Activated CD4-positive, alpha-beta memory T cell treated with anti-CD3 and anti-CD28 coated beads, Interleukin-2, amount 10 ng/mL, durations not matched to agents 7 days and 5 days (primary cell): ENCODE measurements at regions not wholly inside any gene's neighbourhood (a gene's known extent, or its start where the extent isn't known, plus 50 kb on each side); places are given as distances from the start of the nearest gene placed in this dataset.
"Not testable (repeated sequence)": the region's sequence is repeated elsewhere in the genome, so short reads cannot be mapped to it uniquely, and the experiment has no call there.

Experiments
- CTCF ChIA-PET: fragments of 350-600 bp; sonication (Branson Sonifier 250); formaldehyde crosslinking; loops from one replicate; lab custom pipeline; 2021; ENCODE audit warnings: antibody characterized with exemption, inconsistent platforms; lab: Charles Lee
- POLR2A ChIA-PET: fragments of 350-600 bp; sonication (Branson Sonifier 250); formaldehyde crosslinking; loops from one replicate; lab custom pipeline; 2021; ENCODE audit warnings: antibody characterized with exemption; lab: Charles Lee
- DNase-seq: peaks from one replicate; pipeline ENCODE4 v3.0.0-alpha.2; 2020
- H3K27ac Mint-ChIP-seq: one replicate; pipeline ENCODE4 v1.8.0; 2021; ENCODE audit warnings: mild to moderate bottlenecking, mixed read lengths
- H3K27me3 Mint-ChIP-seq: one replicate; pipeline ENCODE4 v1.8.0; 2021; ENCODE audit warnings: mixed read lengths
- H3K36me3 Mint-ChIP-seq: one replicate; pipeline ENCODE4 v1.8.0; 2021; ENCODE audit warnings: low read depth, mixed read lengths
- H3K4me1 Mint-ChIP-seq: one replicate; pipeline ENCODE4 v1.8.0; 2021; ENCODE audit warnings: mixed read lengths
- H3K4me3 Mint-ChIP-seq: one replicate; pipeline ENCODE4 v1.8.0; 2021; ENCODE audit warnings: mild to moderate bottlenecking, mixed read lengths
- H3K9me3 Mint-ChIP-seq: one replicate; pipeline ENCODE4 v1.8.0; 2021; ENCODE audit warnings: mixed read lengths

- no peak for DNase-seq
- no peaks in the 10 kb centered on the region for H3K27me3 Mint-ChIP-seq
- CTCF ChIA-PET: no interaction called here
- H3K9me3 Mint-ChIP-seq: no peaks in the 10 kb centered on the region
- no peaks in the 10 kb centered on the region for H3K36me3 Mint-ChIP-seq
- H3K4me1 Mint-ChIP-seq: no peaks in the 10 kb centered on the region
- no peak overlapping the region for H3K4me3 Mint-ChIP-seq
- POLR2A ChIA-PET: no interaction called here
- H3K27ac Mint-ChIP-seq: no peak overlapping the region
Measured at GRCh38 chr16:52351451-52351850, 195.5 kb downstream of the TOX3 start.

- ChIA-PET POLR2A (no interaction called here), CTCF (no interaction called here)
- H3K9me3 Mint-ChIP-seq: no peaks in the 10 kb centered on the region
- H3K27me3 Mint-ChIP-seq: no peaks in the 10 kb centered on the region
- no peak for DNase-seq
- H3K4me3 Mint-ChIP-seq: no peak overlapping the region
- H3K4me1 Mint-ChIP-seq: no peaks in the 10 kb centered on the region
- no peak overlapping the region for H3K27ac Mint-ChIP-seq
- no peaks in the 10 kb centered on the region for H3K36me3 Mint-ChIP-seq
Measured at GRCh38 chr16:52350031-52350642, 196.8 kb downstream of the TOX3 start.

- Mint-ChIP-seq H3K4me1 (no peaks in the 10 kb centered on the region), H3K27me3 (no peaks in the 10 kb centered on the region), H3K4me3 (no peak overlapping the region), H3K36me3 (no peaks in the 10 kb centered on the region), H3K27ac (no peak overlapping the region), H3K9me3 (no peaks in the 10 kb centered on the region)
- no peak for DNase-seq
- POLR2A ChIA-PET: no interaction called here
- CTCF ChIA-PET: no interaction called here
Measured at GRCh38 chr16:52346709-52347108, 200.2 kb downstream of the TOX3 start.

GRCh38 chr16:52333673-52334072, 213.3 kb downstream of the TOX3 start:
- CTCF ChIA-PET, H3K27me3 Mint-ChIP-seq, H3K27ac Mint-ChIP-seq, H3K9me3 Mint-ChIP-seq, H3K4me3 Mint-ChIP-seq, POLR2A ChIA-PET, H3K4me1 Mint-ChIP-seq, DNase-seq, H3K36me3 Mint-ChIP-seq: not testable (repeated sequence)

GRCh38 chr16:52320930-52321439, 226.0 kb downstream of the TOX3 start:
- CTCF ChIA-PET: no interaction called here
- no peaks in the 10 kb centered on the region for H3K36me3 Mint-ChIP-seq
- no peaks in the 10 kb centered on the region for H3K27me3 Mint-ChIP-seq
- H3K4me3 Mint-ChIP-seq: no peak overlapping the region
- POLR2A ChIA-PET: no interaction called here
- no peaks in the 10 kb centered on the region for H3K4me1 Mint-ChIP-seq
- no peak for DNase-seq
- H3K9me3 Mint-ChIP-seq: peaks cover 16% of the 10 kb centered on the region
- H3K27ac Mint-ChIP-seq: no peak overlapping the region

- H3K36me3 Mint-ChIP-seq: no peaks in the 10 kb centered on the region
- peaks cover 14% of the 10 kb centered on the region for H3K9me3 Mint-ChIP-seq
- POLR2A ChIA-PET: no interaction called here
- no peak overlapping the region for H3K4me3 Mint-ChIP-seq
- DNase-seq: no peak
- no peak overlapping the region for H3K27ac Mint-ChIP-seq
- CTCF ChIA-PET: no interaction called here
- no peaks in the 10 kb centered on the region for H3K4me1 Mint-ChIP-seq
- H3K27me3 Mint-ChIP-seq: no peaks in the 10 kb centered on the region
Measured at GRCh38 chr16:52318302-52319009, 228.5 kb downstream of the TOX3 start.

- H3K4me1 Mint-ChIP-seq: no peaks in the 10 kb centered on the region
- no peaks in the 10 kb centered on the region for H3K27me3 Mint-ChIP-seq
- ChIA-PET CTCF (no interaction called here), POLR2A (no interaction called here)
- no peaks in the 10 kb centered on the region for H3K36me3 Mint-ChIP-seq
- DNase-seq: no peak
- H3K27ac Mint-ChIP-seq: no peak overlapping the region
- H3K4me3 Mint-ChIP-seq: no peak overlapping the region
- H3K9me3 Mint-ChIP-seq: no peaks in the 10 kb centered on the region
Measured at GRCh38 chr16:52316241-52316640, 230.7 kb downstream of the TOX3 start.

GRCh38 chr16:52312716-52313115, 234.2 kb downstream of the TOX3 start:
- ChIA-PET POLR2A (no interaction called here), CTCF (no interaction called here)
- Mint-ChIP-seq H3K36me3 (no peaks in the 10 kb centered on the region), H3K9me3 (peaks cover 7% of the 10 kb centered on the region), H3K4me1 (no peaks in the 10 kb centered on the region), H3K4me3 (no peak overlapping the region), H3K27ac (no peak overlapping the region), H3K27me3 (no peaks in the 10 kb centered on the region)
- DNase-seq: no peak

- no peak overlapping the region for H3K27ac Mint-ChIP-seq
- H3K9me3 Mint-ChIP-seq: peaks cover 7% of the 10 kb centered on the region
- H3K4me1 Mint-ChIP-seq: no peaks in the 10 kb centered on the region
- ChIA-PET POLR2A (no interaction called here), CTCF (no interaction called here)
- H3K4me3 Mint-ChIP-seq: no peak overlapping the region
- DNase-seq: no peak
- no peaks in the 10 kb centered on the region for H3K36me3 Mint-ChIP-seq
- H3K27me3 Mint-ChIP-seq: no peaks in the 10 kb centered on the region
Measured at GRCh38 chr16:52309446-52310416, 237.2 kb downstream of the TOX3 start.

GRCh38 chr16:52308051-52308450, 238.9 kb downstream of the TOX3 start:
- POLR2A ChIA-PET: no interaction called here
- Mint-ChIP-seq H3K36me3 (no peaks in the 10 kb centered on the region), H3K4me3 (no peak overlapping the region), H3K27me3 (no peaks in the 10 kb centered on the region), H3K27ac (no peak overlapping the region), H3K4me1 (no peaks in the 10 kb centered on the region), H3K9me3 (peaks cover 7% of the 10 kb centered on the region)
- DNase-seq: no peak
- CTCF ChIA-PET: no interaction called here

GRCh38 chr16:52301026-52301425, 245.9 kb downstream of the TOX3 start:
- POLR2A ChIA-PET: no interaction called here
- Mint-ChIP-seq H3K4me1 (no peaks in the 10 kb centered on the region), H3K4me3 (no peak overlapping the region), H3K9me3 (peaks cover 3% of the 10 kb centered on the region), H3K36me3 (no peaks in the 10 kb centered on the region), H3K27ac (no peak overlapping the region), H3K27me3 (no peaks in the 10 kb centered on the region)
- DNase-seq: no peak
- CTCF ChIA-PET: no interaction called here

- ChIA-PET CTCF (no interaction called here), POLR2A (no interaction called here)
- H3K36me3 Mint-ChIP-seq: no peaks in the 10 kb centered on the region
- H3K27ac Mint-ChIP-seq: no peak overlapping the region
- H3K27me3 Mint-ChIP-seq: no peaks in the 10 kb centered on the region
- no peaks in the 10 kb centered on the region for H3K4me1 Mint-ChIP-seq
- H3K9me3 Mint-ChIP-seq: peaks cover 8% of the 10 kb centered on the region
- DNase-seq: no peak
- no peak overlapping the region for H3K4me3 Mint-ChIP-seq
Measured at GRCh38 chr16:52298769-52299168, 248.2 kb downstream of the TOX3 start.

- H3K9me3 Mint-ChIP-seq, DNase-seq, H3K27ac Mint-ChIP-seq, POLR2A ChIA-PET, H3K27me3 Mint-ChIP-seq, H3K4me1 Mint-ChIP-seq, H3K36me3 Mint-ChIP-seq, CTCF ChIA-PET, H3K4me3 Mint-ChIP-seq: not testable (repeated sequence)
Measured at GRCh38 chr16:52296706-52297315, 250.1 kb downstream of the TOX3 start.
